GM19452 (cell line): ENCODE measurements at regions not wholly inside any gene's neighbourhood (a gene's known extent, or its start where the extent isn't known, plus 50 kb on each side); places are given as distances from the start of the nearest gene placed in this dataset.

Experiments used
- ATAC-seq: cut with Tn5 transposase; IDR thresholded peaks from one replicate; pipeline ENCODE4 v1.9.1; 2021; ENCODE audit not compliant: unreplicated experiment

GRCh38 chr17:74070374-74070773 lies 133.1 kb upstream of the RPL38 start:
- ATAC-seq = no peak

- ATAC-seq = no peak
Measured at GRCh38 chr17:74070998-74071679, 132.3 kb upstream of the RPL38 start.

GRCh38 chr17:74072340-74072739 lies 131.1 kb upstream of the RPL38 start:
- no peak for ATAC-seq

- ATAC-seq = no peak
Measured at GRCh38 chr17:74076446-74076845, 127.0 kb upstream of the RPL38 start.

- ATAC-seq = no peak
Measured at GRCh38 chr17:74077231-74077630, 126.2 kb upstream of the RPL38 start.

GRCh38 chr17:74078363-74078941 lies 125.0 kb upstream of the RPL38 start:
- ATAC-seq = no peak

- no peak for ATAC-seq
Measured at GRCh38 chr17:74079537-74080300, 123.8 kb upstream of the RPL38 start.

- ATAC-seq = no peak
Measured at GRCh38 chr17:74080656-74081582, 122.6 kb upstream of the RPL38 start.

GRCh38 chr17:74082886-74083285 lies 120.6 kb upstream of the RPL38 start:
- ATAC-seq = no peak

- ATAC-seq = no peak
Measured at GRCh38 chr17:74083321-74083720, 120.2 kb upstream of the RPL38 start.

GRCh38 chr17:74085434-74085833 lies 118.0 kb upstream of the RPL38 start:
- no peak for ATAC-seq

- no peak for ATAC-seq
Measured at GRCh38 chr17:74087002-74087585, 116.4 kb upstream of the RPL38 start.

GRCh38 chr17:74088285-74088933 lies 115.1 kb upstream of the RPL38 start:
- ATAC-seq = no peak

- ATAC-seq = no peak
Measured at GRCh38 chr17:74088934-74089329, 114.5 kb upstream of the RPL38 start.

GRCh38 chr17:74089380-74089779 lies 114.1 kb upstream of the RPL38 start:
- no peak for ATAC-seq

GRCh38 chr17:74089869-74090464 lies 113.5 kb upstream of the RPL38 start:
- ATAC-seq = no peak

GRCh38 chr17:74094651-74095050 lies 108.8 kb upstream of the RPL38 start:
- no peak for ATAC-seq

- no peak for ATAC-seq
Measured at GRCh38 chr17:74096456-74096855, 107.0 kb upstream of the RPL38 start.

- ATAC-seq = no peak
Measured at GRCh38 chr17:74097450-74098135, 105.9 kb upstream of the RPL38 start.
